K562 (cell line): ENCODE measurements at regions not wholly inside any gene's neighbourhood (a gene's known extent, or its start where the extent isn't known, plus 50 kb on each side); places are given as distances from the start of the nearest gene placed in this dataset.

ENCODE experiments used
- ATAC-seq: fragments of 200-7000 bp; cut with Tn5 transposase; 3 replicates; pipeline ENCODE4 v1.9.1; 2020; ENCODE audit warnings: moderate library complexity
- BruUV-seq: library from RNA; stranded (reverse); fragments of 400-500 nt; replicated peaks from 2 replicates; lab custom pipeline; 2021; lab: Mats Ljungman, UMichigan
- CTCF ChIA-PET: fragments of 300-600 bp; formaldehyde crosslinking; extraction: SDS; loops from one replicate; lab custom pipeline; 2021; ENCODE audit warnings: low intra/inter-chr PET ratio; lab: Yijun Ruan, JAX
- POLR2A ChIA-PET: fragments of 300-600, 350-650 bp; sonication (Branson Sonifier 250); formaldehyde crosslinking; extraction: SDS; loops from one replicate; lab custom pipeline; 2021; ENCODE audit warnings: antibody characterized with exemption, inconsistent platforms; lab: Yijun Ruan, JAX
- DNase-seq, 4 experiments: peaks; one replicate each; pipeline versions ENCODE4 v3.0.0 to v3.0.0-alpha.2; 2011 to 2018; ENCODE audit warnings: low spot score in 3 of 4, mixed read lengths in 3 of 4; ENCODE audit errors: extremely low read depth in 1 of 4
- FAIRE-seq: peaks from 2 replicates; lab custom pipeline; 2011; peaks lifted over from hg19 to GRCh38; lab: Jason Lieb, UNC
- H2AFZ ChIP-seq: 2 replicates; pipeline ENCODE4 v1.6.0; 2011; ENCODE audit warnings: low read depth, low read length, control low read depth, inconsistent platforms
- H3K27ac ChIP-seq: fragments of 200-600 bp; 3 replicates; pipeline ENCODE4 v1.8.0; 2011; ENCODE audit warnings: low read depth, mild to moderate bottlenecking, control low read depth, inconsistent platforms, low read length, moderate library complexity, mixed read lengths; ENCODE audit errors: extremely low read depth
- H3K27me3 ChIP-seq, 2 experiments: fragments of 300-600 bp in 1 of 2; 2 replicates in 1 of 2; 3 replicates in 1 of 2; pipeline versions ENCODE4 v1.6.0 to v1.8.0; 2011; ENCODE audit warnings: inconsistent platforms in 2 of 2, low read length in 2 of 2, mild to moderate bottlenecking in 1 of 2, mixed read lengths in 1 of 2, moderate library complexity in 1 of 2; ENCODE audit not compliant: control insufficient read depth in 2 of 2, insufficient read depth in 2 of 2
- H3K36me3 ChIP-seq: fragments of 300-600 bp; 3 replicates; pipeline ENCODE4 v1.8.0; 2011; ENCODE audit warnings: mild to moderate bottlenecking, low read length, inconsistent platforms; ENCODE audit not compliant: control insufficient read depth, insufficient read depth
- H3K4me1 ChIP-seq, 2 experiments: fragments of 200-600 bp in 1 of 2; replicated peaks in 1 of 2; 2 replicates in 1 of 2; 3 replicates in 1 of 2; pipeline versions ENCODE4 v1.5.1 to v1.8.0; 2011; ENCODE audit warnings: inconsistent platforms in 2 of 2, low read length in 2 of 2, mild to moderate bottlenecking in 1 of 2, mixed read lengths in 1 of 2, moderate library complexity in 1 of 2; ENCODE audit not compliant: control insufficient read depth in 2 of 2, insufficient read depth in 2 of 2
- H3K4me2 ChIP-seq: 2 replicates; pipeline ENCODE4 v1.6.1; 2011; ENCODE audit warnings: low read length, control low read depth, inconsistent platforms, mixed read lengths; ENCODE audit not compliant: insufficient read depth
- H3K4me3 ChIP-seq: fragments of 200-600 bp; sonication (generic), shearing (Covaris generic); 2 replicates; pipeline ENCODE4 v1.5.1; 2016; ENCODE audit warnings: control low read depth, inconsistent platforms
- H3K79me2 ChIP-seq: fragments of 200-600 bp; 3 replicates; pipeline ENCODE4 v1.8.0; 2011; ENCODE audit warnings: low read length, inconsistent platforms; ENCODE audit not compliant: control insufficient read depth, insufficient read depth
- H3K9ac ChIP-seq, 2 experiments: 2 replicates each; pipeline versions ENCODE4 v1.6.0 to v1.6.1; 2011; ENCODE audit warnings: low read depth in 2 of 2, low read length in 2 of 2, control low read depth in 1 of 2, inconsistent platforms in 1 of 2, mild to moderate bottlenecking in 1 of 2, mixed read lengths in 1 of 2; ENCODE audit not compliant: insufficient read depth in 1 of 2
- H3K9me1 ChIP-seq: one replicate; pipeline ENCODE4 v1.6.0; 2011; ENCODE audit warnings: inconsistent platforms, mild to moderate bottlenecking, low read length, moderate library complexity; ENCODE audit not compliant: control insufficient read depth, insufficient read depth
- H3K9me3 ChIP-seq: replicated peaks from 2 replicates; pipeline ENCODE4 v1.5.1; 2011; ENCODE audit warnings: low read depth, low read length, inconsistent platforms; ENCODE audit not compliant: control insufficient read depth, insufficient read depth
- H4K20me1 ChIP-seq: replicated peaks from 2 replicates; pipeline ENCODE4 v1.6.1; 2011; ENCODE audit warnings: low read length, inconsistent platforms, mixed read lengths; ENCODE audit not compliant: control insufficient read depth, insufficient read depth
- BRCA1 ChIP-seq, 2 experiments: fragments of 450-650 bp in 1 of 2; sonication (generic) in 1 of 2; formaldehyde crosslinking in 1 of 2; IDR thresholded peaks; 2 replicates each; pipeline versions ENCODE4 v1.5.0 to v1.6.1; 2017 to 2020; ENCODE audit warnings: mild to moderate bottlenecking in 1 of 2, missing genetic modification reagents in 1 of 2
- CHD2 ChIP-seq: IDR thresholded peaks from 2 replicates; pipeline ENCODE4 v1.6.1; 2011; ENCODE audit warnings: low read depth, low read length
- DDX20 ChIP-seq: fragments of 450-650 bp; IDR thresholded peaks from 2 replicates; pipeline ENCODE4 v1.6.1; 2016; ENCODE audit warnings: missing genetic modification characterization, low read depth, mild to moderate bottlenecking, missing compliant biosample characterization, moderate library complexity
- IFI16 ChIP-seq: fragments of 250-450 bp; sonication (Bioruptor Pico); IDR thresholded peaks from 2 replicates; pipeline ENCODE4 v2.1.2; 2022; ENCODE audit warnings: mild to moderate bottlenecking, inconsistent platforms
- RUNX1 ChIP-seq: sonication (generic); IDR thresholded peaks from 2 replicates; pipeline ENCODE4 v1.6.1; 2016; ENCODE audit warnings: antibody characterized with exemption, low read depth
- SAFB ChIP-seq: fragments of 200-400 bp; formaldehyde crosslinking; IDR thresholded peaks from 2 replicates; pipeline ENCODE4 v1.6.1; 2017; ENCODE audit warnings: low read depth, low read length, borderline replicate concordance
- XRCC4 ChIP-seq: IDR thresholded peaks from one replicate; pipeline ENCODE4 v1.6.1; 2011; ENCODE audit not compliant: insufficient read depth, insufficient read length; ENCODE audit errors: extremely low read depth
- ZKSCAN1 ChIP-seq: fragments of 150-350 bp; IDR thresholded peaks from 2 replicates; pipeline ENCODE4 v1.6.1; 2016; ENCODE audit warnings: low read depth, low read length
- ZNF347 ChIP-seq: fragments of 450-650 bp; formaldehyde crosslinking; IDR thresholded peaks from 2 replicates; pipeline ENCODE4 v1.4.0; 2020; ENCODE audit warnings: low read depth, mild to moderate bottlenecking, moderate library complexity
- ZNF445 ChIP-seq: fragments of 250-450 bp; sonication (Bioruptor Pico); IDR thresholded peaks from 2 replicates; pipeline ENCODE4 v1.4.0; 2020; ENCODE audit warnings: low read depth, mild to moderate bottlenecking, moderate library complexity
- WGBS: fragments of 100-300 bp; shearing (Covaris generic); methylation state at CpG from one replicate; pipeline ENCODE4 v1.1.6; 2016; ENCODE audit warnings: low coverage, mixed read lengths; ENCODE audit not compliant: insufficient coverage; ENCODE audit errors: missing lambda C conversion rate; 5-methylcytosine and 5-hydroxymethylcytosine counted together
- in situ Hi-C: fragments of 300-500 bp; cut with MboI; formaldehyde crosslinking; loops from 4 replicates; pipeline ENCODE4 v1.15.0; 2018; ENCODE audit warnings: inconsistent platforms, mixed read lengths
- intact Hi-C: fragments of 100-400 bp; cut with micrococcal nuclease; formaldehyde crosslinking; loops from 2 replicates; pipeline ENCODE4 v1.14.2; 2022

GRCh38 chr16:54588026-54588425 is 301.4 kb upstream of the IRX3 start:
- H4K20me1 ChIP-seq, result no peaks in the 10 kb centered on the region
- intact Hi-C loops (no loop called here), in situ Hi-C loops (no loop called here)
- no peaks in the 10 kb centered on the region for H3K9me3 ChIP-seq
- CTCF ChIA-PET, result no interaction called here
- no peak overlapping the region for H3K9ac ChIP-seq
- WGBS, result 0% methylated on average over 5 of the region's 5 CpGs
- POLR2A ChIA-PET, result interaction anchor here (0.6 kb wide), 1 partner anchor 94 kb away, joined by 3 read pairs; no protein-coding TSS in a partner anchor
- DNase-seq, result no peak
- BruUV-seq, result no TSS peak
- no peak overlapping the region for H2AFZ ChIP-seq
- H3K4me1 ChIP-seq, result no peaks in the 10 kb centered on the region
- no peak overlapping the region for H3K4me2 ChIP-seq
- peaks cover 0 to 2% of the 10 kb centered on the region in 2 experiments; a peak in 1 of 5 replicates for H3K27me3 ChIP-seq
- no peak overlapping the region for H3K27ac ChIP-seq
- ATAC-seq, result no peak
- no peaks in the 10 kb centered on the region for H3K36me3 ChIP-seq
- FAIRE-seq, result no peak
- TF ChIP-seq CHD2 (no peak), DDX20 (tag) (no peak), IFI16 (CRISPR knock-in tag) (no peak), ZKSCAN1 (no peak), RUNX1 (no peak), ZNF445 (no peak), SAFB (no peak)
- no peaks in the 10 kb centered on the region for H3K79me2 ChIP-seq
- H3K4me3 ChIP-seq, result no peak overlapping the region
- no peaks in the 10 kb centered on the region for H3K9me1 ChIP-seq

- peaks cover 0 to 2% of the 10 kb centered on the region in 2 experiments; a peak in 1 of 5 replicates for H3K27me3 ChIP-seq
- no peak overlapping the region for H3K27ac ChIP-seq
- TF ChIP-seq XRCC4 (no peak), BRCA1 (IDR thresholded peaks at IDR 0.05) (no peak), BRCA1 (CRISPR knock-in tag; IDR thresholded peaks at IDR 0.05) (no peak), ZNF347 (no peak)
- 0% methylated on average over 1 of the region's 3 CpGs for WGBS
- H3K79me2 ChIP-seq, result no peaks in the 10 kb centered on the region
- ChIA-PET CTCF (no interaction called here), POLR2A (no interaction called here)
- no peaks in the 10 kb centered on the region for H3K36me3 ChIP-seq
- intact Hi-C loops (no loop called here), in situ Hi-C loops (no loop called here)
- no peak for DNase-seq
- H3K4me2 ChIP-seq, result no peak overlapping the region
- H3K9me3 ChIP-seq, result no peaks in the 10 kb centered on the region
- H3K4me1 ChIP-seq, result no peaks in the 10 kb centered on the region
- no peak overlapping the region for H3K4me3 ChIP-seq
- FAIRE-seq, result no peak
- H3K9ac ChIP-seq, result no peak overlapping the region
- H4K20me1 ChIP-seq, result no peaks in the 10 kb centered on the region
- no TSS peak for BruUV-seq
- H3K9me1 ChIP-seq, result no peaks in the 10 kb centered on the region
- H2AFZ ChIP-seq, result no peak overlapping the region
- ATAC-seq, result no peak
These were observed 300.6 kb upstream of the IRX3 start for GRCh38 chr16:54587176-54587515.
